Central memory CD4-positive, alpha-beta T cell (primary cell): ENCODE measurements at regions not wholly inside any gene's neighbourhood (a gene's known extent, or its start where the extent isn't known, plus 50 kb on each side); places are given as distances from the start of the nearest gene placed in this dataset.
"Not testable (repeated sequence)": the region's sequence is repeated elsewhere in the genome, so short reads cannot be mapped to it uniquely, and the experiment has no call there.

Experiments used
- DNase-seq: peaks from one replicate; pipeline ENCODE4 v3.0.0; 2022

GRCh38 chr10:61262486-61263261 lies 190.5 kb downstream of the TMEM26 start:
- DNase-seq: no peak

GRCh38 chr10:61257956-61258496 lies 195.2 kb downstream of the TMEM26 start:
- DNase-seq: no peak

DNA sequence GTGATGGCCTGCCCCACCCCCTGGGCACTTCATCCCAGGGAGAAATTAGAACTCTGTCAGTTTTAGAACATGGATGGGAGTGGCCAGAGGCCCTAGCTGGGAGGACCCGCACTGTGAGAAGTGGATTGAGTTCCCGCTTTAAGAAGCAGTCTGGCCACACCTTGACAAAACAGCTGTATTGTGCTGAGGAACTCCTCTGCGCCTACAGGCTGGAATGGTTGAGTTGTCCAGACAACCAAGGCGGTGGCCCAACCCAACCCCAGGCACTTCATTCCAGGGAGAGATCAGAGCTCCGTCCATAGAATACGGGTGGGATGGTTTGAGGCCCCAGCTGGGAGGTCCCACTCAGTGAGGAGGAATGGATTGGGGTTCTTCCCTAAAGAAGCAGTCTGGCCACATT lies 196.0 kb downstream of the TMEM26 start:
- no peak for DNase-seq

- not testable (repeated sequence) for DNase-seq
Observed at GRCh38 chr10:61252326-61252725, 200.9 kb downstream of the TMEM26 start.

DNA sequence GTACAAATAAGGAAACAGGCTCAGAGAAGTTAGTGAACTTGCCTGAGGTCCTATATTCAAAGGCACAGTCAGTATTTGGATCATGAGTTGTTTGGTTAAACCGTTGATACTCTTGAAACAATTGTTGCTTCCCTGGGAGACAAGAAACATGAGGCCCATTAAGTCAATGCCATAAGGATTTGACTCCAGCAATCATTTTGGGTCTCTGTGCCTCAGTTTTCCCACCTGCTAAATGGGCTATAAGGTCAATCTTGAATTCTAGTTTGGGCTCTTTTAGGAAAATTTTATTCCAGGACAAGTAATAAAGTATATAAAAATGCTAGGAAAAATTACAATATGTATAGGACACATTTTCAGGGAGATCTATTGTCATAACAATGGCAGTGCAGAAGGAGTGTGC lies 202.1 kb downstream of the TMEM26 start:
- DNase-seq: no peak

GRCh38 chr10:61250131-61250530 lies 203.1 kb downstream of the TMEM26 start:
- DNase-seq: no peak

DNA sequence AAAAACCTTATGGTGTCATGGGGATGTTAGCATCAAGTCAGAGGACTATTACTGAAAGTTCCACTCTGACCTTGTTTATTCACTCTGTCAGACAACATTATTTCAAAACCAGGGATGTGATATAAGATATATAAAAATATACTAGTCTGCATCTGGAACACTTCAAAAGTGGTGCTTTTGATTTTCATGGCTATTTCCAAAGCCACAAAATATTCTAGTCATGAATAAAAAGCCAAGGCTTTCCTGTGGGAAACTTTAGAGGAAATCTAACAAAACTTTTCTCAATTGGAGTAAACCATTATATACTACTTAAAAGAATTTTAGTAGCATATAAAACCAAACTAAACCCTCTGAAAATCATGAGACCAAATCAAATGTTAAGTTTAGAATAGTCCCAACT lies 205.2 kb downstream of the TMEM26 start:
- no peak for DNase-seq

GRCh38 chr10:61244261-61244775 lies 208.9 kb downstream of the TMEM26 start:
- no peak for DNase-seq

DNA sequence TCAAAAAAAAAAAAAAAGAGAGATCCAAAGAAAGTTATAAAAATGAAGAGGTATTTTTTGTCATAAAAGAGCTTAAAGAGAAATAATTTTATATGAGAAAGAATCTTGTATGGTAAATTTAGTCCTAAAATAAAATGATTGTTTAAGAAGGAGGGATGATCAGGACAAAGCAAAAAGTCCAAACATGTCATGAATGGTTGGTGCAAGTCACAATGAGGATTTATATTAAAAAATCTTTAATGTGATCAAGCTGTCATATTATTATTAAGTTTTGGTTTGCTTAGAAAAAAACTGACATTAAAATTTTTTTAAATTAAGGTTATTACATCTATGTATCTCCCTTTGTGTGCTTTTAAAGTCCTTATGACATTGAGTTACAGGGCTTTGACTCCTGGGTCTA lies 220.4 kb downstream of the TMEM26 start:
- no peak for DNase-seq

DNA sequence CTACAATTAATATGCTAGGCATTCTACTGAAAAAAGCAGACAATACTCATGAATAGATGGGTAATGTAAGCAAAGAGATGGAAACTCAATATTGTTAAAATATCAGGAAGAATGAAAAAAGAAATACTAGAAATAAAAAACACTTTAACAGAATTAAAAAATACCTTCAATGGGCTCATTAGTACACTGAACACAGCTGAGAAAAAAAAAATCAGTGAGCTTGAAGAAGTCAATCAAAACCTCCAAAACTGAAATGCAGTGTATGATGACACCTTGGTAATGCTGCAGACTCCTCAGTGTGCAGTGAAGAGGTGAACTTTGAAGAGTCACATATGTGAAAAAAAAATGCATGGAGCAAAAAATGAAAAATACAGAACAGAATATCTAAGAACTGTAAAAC lies 227.2 kb downstream of the TMEM26 start:
- no peak for DNase-seq

DNA sequence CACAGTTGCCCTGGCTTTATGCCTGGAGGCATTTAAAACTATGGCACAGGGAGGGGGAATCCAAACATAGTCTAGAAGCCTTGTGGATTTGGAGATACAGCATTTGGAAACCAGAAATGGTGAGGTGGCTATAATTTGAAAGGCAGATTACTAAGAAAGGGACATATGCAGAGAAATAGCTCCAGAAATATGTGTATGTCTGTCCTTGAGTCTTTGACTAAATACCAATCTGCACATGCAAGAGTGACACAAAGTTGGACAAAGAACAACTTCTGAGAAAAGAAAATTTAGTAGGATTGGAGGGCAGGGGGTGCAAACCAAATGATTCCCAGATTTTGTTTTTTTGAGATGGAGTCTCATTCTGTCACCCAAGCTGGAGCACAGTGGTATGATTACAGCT lies 229.6 kb downstream of the TMEM26 start:
- no peak for DNase-seq

GRCh38 chr10:61219696-61220095 lies 233.5 kb downstream of the TMEM26 start:
- no peak for DNase-seq

GRCh38 chr10:61217851-61218565 lies 235.2 kb downstream of the TMEM26 start:
- DNase-seq: no peak

DNA sequence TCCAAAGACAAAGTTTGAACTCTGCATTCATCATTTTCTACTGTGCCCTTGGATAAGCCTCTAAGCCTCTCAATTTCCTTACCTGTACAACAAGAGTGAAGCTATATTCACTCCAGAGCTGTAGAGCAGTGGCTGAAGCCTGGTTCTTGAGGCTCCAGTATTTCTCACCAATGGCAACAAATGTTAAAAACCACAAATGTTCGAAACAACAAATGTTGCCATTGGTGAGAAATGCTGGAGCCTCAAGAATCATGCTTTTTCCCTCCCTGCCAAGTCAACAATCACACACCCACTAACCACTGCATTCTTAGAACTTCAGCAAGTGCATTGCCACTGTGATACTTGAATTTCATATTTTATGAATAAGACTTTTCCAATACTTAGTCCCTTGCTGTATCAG lies 237.9 kb downstream of the TMEM26 start:
- DNase-seq: no peak

DNA sequence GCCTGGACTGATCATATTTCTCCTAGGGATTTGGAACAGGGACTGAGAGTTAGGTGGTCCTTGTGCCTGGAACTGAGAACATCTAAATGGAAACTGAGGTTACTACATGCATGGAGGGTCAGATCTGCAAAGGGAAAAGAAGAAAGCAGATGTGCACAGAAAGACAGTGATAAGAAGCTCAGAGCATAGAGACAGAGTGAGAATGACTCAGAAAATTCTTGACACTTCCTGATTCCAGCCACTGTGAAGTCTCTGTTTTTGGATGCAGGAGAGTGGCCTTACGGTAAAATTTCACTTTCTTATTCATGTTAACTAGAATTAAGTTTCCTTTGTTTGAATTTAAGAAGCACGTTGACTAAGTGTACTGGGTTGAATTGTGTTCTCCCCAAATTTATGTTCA lies 241.7 kb downstream of the TMEM26 start:
- no peak for DNase-seq

DNA sequence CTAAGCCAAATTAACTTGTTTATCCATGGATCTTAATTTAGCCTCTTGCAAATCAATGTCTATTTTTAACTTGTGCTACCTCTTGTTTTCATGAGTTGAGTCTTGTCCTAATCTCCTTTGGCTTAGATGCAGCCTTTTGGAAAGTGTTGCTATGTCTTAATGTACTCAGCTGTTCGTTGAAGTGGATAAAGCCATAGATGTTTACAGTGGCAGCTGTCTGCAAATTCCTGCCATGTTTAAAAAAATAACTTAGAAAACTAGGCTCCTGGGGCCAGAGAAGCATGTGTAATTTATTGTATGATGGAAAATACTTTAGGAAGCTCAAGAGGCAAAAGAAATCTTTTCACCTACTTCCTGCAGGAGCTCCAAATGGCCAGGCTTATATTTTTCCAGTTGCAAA lies 253.1 kb upstream of the RHOBTB1 start:
- no peak for DNase-seq

DNA sequence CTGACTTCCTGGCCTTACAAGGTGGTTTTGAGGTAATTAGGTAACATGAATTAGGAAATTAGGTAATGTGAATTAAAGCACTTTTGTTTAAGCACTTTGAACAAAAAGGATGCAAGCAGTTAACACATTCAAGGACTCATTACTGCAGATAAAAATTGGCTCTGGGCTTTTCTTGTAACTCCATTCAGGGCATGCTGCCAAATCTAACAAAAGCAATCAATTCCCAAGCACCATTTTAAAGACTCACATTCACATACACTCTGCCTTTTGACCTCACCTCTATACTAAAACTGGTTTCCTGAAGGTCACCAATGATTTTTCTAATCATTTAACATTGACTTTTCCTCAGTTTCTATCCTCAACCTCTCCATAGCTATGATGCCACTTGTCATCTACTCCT lies 251.2 kb upstream of the RHOBTB1 start:
- no peak for DNase-seq

GRCh38 chr10:61192589-61192988 lies 248.6 kb upstream of the RHOBTB1 start:
- not testable (repeated sequence) for DNase-seq

DNA sequence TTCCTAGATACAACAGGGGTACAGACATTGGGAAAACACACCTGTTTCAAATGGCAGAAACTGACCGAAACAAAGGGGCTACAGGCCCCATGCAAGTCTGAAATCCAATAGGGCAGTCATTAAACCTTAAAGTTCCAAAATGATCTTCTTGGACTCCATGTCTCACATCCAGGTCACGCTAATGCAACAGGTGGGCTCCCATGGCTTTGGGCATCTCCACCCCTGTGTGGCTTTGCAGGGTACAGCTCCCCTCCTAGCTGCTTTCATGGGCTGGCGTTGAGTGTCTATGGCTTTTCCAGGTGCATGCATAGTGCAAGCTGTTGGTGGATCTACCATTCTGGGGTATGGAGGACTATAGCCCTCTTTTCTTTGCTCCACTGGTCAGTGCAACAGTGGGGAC lies 248.1 kb upstream of the RHOBTB1 start:
- DNase-seq: no peak

- no peak for DNase-seq
Observed at GRCh38 chr10:61189912-61190311, 245.9 kb upstream of the RHOBTB1 start.

DNA sequence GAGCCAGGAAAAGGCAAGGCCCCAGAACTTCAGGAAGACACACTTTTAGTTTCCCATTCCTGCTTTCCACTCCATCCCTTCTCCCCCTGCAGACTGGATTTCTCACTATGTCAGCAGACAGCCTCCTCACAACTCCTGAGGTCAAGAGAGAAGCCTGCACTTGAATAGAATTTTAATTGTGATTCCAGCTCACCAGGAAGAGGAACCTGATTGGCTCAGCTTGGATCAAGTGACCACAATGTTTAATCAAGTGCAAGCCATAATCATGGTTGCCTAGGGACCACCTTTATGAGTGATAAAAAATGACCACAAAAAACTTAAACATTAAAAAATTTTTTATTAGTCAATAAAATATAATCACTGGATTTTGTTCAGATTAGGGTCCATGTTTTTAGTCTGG lies 244.7 kb upstream of the RHOBTB1 start:
- DNase-seq: no peak

DNA sequence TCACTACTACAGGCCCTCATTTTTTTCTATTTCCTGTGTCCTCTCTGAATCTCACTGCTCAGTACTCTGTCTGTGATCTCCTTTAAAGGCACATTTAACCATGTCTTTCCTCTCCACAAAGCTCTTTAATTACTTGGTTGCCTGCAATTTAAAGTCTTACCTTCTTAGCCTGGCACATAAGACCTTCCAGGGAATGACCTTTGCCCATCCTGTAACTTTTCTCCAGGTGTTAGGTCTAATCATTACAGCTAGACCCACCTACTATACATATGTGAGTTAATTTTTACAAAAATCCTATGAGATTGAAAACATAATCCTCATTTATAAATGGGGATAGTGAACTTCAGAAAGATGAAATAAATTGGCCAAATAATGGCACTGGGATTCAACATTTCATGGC lies 244.1 kb upstream of the RHOBTB1 start:
- DNase-seq: no peak

DNA sequence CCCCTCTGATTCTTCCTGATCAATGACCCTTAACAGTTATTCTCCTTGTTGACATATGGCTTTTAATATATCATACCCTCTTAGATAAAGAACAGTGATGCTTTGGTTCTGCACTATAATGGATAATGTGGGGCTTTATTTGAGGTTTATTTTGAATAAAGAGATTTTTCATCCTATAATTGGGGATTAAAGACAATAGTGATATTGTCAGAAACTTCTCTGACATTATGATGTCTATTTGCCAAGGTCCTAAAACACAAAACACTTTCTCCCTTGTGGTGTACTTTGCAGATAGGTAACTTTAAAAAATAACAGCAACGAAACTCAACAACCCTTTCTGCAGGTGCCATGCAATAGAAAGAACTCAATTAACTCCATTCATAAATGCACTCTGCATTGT lies 243.6 kb upstream of the RHOBTB1 start:
- no peak for DNase-seq

- no peak for DNase-seq
Observed at GRCh38 chr10:61186408-61186807, 242.4 kb upstream of the RHOBTB1 start.
